ENCODE measurements at regions not wholly inside any gene's neighbourhood (a gene's known extent, or its start where the extent isn't known, plus 50 kb on each side); places are given as distances from the start of the nearest gene placed in this dataset.

- TF ChIP-seq EZH2phosphoT487 (IDR thresholded peaks at IDR 0.05; ENCODE audit: insufficient read depth, low read depth) (no peak), EZH2 (IDR thresholded peaks at IDR 0.05; ENCODE audit: insufficient read depth, poor library complexity, severe bottlenecking) (no peak)
- Histone ChIP-seq H3K9me3 (ENCODE audit: low read depth) (no peaks in the 10 kb centered on the region), H3K79me2 (ENCODE audit: insufficient read depth) (no peaks in the 10 kb centered on the region), H3K4me1 (ENCODE audit: insufficient read depth) (no peaks in the 10 kb centered on the region), H3K27me3 (replicated peaks; ENCODE audit: insufficient read depth) (no peaks in the 10 kb centered on the region), H3K4me3 (no peak overlapping the region), H3K9ac (no peak overlapping the region), H4K20me1 (ENCODE audit: insufficient read depth) (no peaks in the 10 kb centered on the region), H3K36me3 (ENCODE audit: low read depth) (no peaks in the 10 kb centered on the region), H3K9me2 (ENCODE audit: insufficient read depth) (no peaks in the 10 kb centered on the region), H2AFZ (no peak overlapping the region), H3K4me2 (ENCODE audit: unreplicated experiment) (no peak overlapping the region), H3F3A (ENCODE audit: insufficient read depth) (no peaks in the 10 kb centered on the region), H3K27ac (no peak overlapping the region)
- DNase-seq = no peak
- in situ Hi-C loops (cut with MboI) = no loop called here
- WGBS, 2 experiments (ENCODE audit: low coverage in 1 of 2, low lambda C conversion rate in 2 of 2, missing lambda C conversion rate in 2 of 2) = 11 to 29% methylated on average over 1 of the region's 1 CpG
Measured at GRCh38 chr18:65399091-65399490, 351.7 kb upstream of the CDH7 start.

DNA sequence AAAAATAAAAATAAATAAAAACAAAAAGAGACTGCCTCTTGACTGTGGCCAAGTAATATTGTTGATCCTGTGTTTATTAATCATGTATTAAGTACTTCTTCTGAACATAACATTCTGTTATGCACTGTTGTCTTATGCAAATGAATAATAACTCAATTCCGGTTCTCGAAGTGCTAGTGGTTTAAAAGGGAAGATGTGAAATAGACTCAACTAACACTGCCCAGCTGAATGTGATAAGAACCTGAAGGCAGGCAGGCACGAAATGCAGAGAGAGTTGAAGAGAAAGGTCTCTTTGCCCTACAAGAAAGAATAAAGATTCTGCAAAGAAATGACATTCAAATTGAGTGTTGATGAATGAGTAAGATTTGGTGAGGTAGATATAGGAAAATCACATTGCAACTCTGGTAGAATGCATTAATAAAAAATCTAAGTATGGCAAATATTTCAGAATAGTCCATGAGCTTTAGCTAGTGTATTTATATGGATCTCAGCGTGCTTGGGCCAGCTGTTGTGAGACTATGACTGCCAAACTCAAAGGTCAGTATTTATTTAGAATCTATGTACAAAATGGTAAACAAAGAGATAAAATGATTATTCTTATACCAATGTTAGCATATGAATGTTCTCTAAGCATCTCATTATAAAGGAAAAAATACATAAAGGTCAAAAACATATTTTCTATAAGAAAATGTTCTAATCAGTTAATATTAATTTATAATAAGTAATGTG is 352.3 kb upstream of the CDH7 start:
- no peaks in the 10 kb centered on the region for H3K79me2 ChIP-seq (ENCODE audit: insufficient read depth)
- TF ChIP-seq EZH2 (IDR thresholded peaks at IDR 0.05; ENCODE audit: insufficient read depth, poor library complexity, severe bottlenecking) (no peak), EZH2phosphoT487 (IDR thresholded peaks at IDR 0.05; ENCODE audit: insufficient read depth, low read depth) (no peak)
- H3K4me3 ChIP-seq = no peak overlapping the region
- H2AFZ ChIP-seq = no peak overlapping the region
- H3K27ac ChIP-seq = no peak overlapping the region
- no peak overlapping the region for H3K4me2 ChIP-seq (ENCODE audit: unreplicated experiment)
- no peaks in the 10 kb centered on the region for H3K36me3 ChIP-seq (ENCODE audit: low read depth)
- H3K4me1 ChIP-seq (ENCODE audit: insufficient read depth) = no peaks in the 10 kb centered on the region
- no peak for DNase-seq
- H3K27me3 ChIP-seq (replicated peaks; ENCODE audit: insufficient read depth) = no peaks in the 10 kb centered on the region
- no peak overlapping the region for H3K9ac ChIP-seq
- no peaks in the 10 kb centered on the region for H3F3A ChIP-seq (ENCODE audit: insufficient read depth)
- no peaks in the 10 kb centered on the region for H3K9me3 ChIP-seq (ENCODE audit: low read depth)
- 27 to 31% methylated on average over 4 of the region's 4 CpGs for WGBS, 2 experiments (ENCODE audit: low coverage in 1 of 2, low lambda C conversion rate in 2 of 2, missing lambda C conversion rate in 2 of 2)
- H3K9me2 ChIP-seq (ENCODE audit: insufficient read depth) = no peaks in the 10 kb centered on the region
- in situ Hi-C loops (cut with MboI) = no loop called here
- H4K20me1 ChIP-seq (ENCODE audit: insufficient read depth) = no peaks in the 10 kb centered on the region

DNA sequence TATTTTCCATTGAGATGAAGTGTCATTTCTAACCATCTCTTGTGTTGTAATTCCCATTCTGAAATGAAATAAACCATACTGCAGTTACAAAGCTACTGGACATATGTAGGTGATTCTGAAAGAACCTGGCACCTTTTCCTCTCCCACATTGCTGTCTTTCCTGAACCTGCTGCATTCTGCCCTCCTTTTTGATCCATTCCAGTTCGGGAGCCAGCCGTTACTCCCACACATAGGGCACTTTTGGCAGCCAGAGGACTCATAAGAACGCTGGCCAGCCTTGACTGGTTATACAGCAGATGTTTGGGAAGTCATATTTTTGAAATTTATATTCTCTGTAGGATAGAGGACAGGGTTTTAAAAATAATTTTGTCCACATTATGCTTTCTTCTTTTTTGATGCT is 369.8 kb upstream of the CDH7 start:
- Histone ChIP-seq H3K4me2 (ENCODE audit: unreplicated experiment) (no peak overlapping the region), H3K27ac (no peak overlapping the region), H3K79me2 (ENCODE audit: insufficient read depth) (no peaks in the 10 kb centered on the region), H3K36me3 (ENCODE audit: low read depth) (no peaks in the 10 kb centered on the region), H3K9me3 (ENCODE audit: low read depth) (no peaks in the 10 kb centered on the region), H3K4me1 (ENCODE audit: insufficient read depth) (no peaks in the 10 kb centered on the region), H4K20me1 (ENCODE audit: insufficient read depth) (no peaks in the 10 kb centered on the region), H3F3A (ENCODE audit: insufficient read depth) (no peaks in the 10 kb centered on the region), H3K9ac (no peak overlapping the region), H3K4me3 (no peak overlapping the region), H3K27me3 (replicated peaks; ENCODE audit: insufficient read depth) (no peaks in the 10 kb centered on the region), H2AFZ (no peak overlapping the region), H3K9me2 (ENCODE audit: insufficient read depth) (no peaks in the 10 kb centered on the region)
- in situ Hi-C loops (cut with MboI) = no loop called here
- WGBS, 2 experiments (ENCODE audit: low coverage in 1 of 2, low lambda C conversion rate in 2 of 2, missing lambda C conversion rate in 2 of 2) = 4% methylated on average over 3 of the region's 3 CpGs
- TF ChIP-seq EZH2phosphoT487 (IDR thresholded peaks at IDR 0.05; ENCODE audit: insufficient read depth, low read depth) (no peak), EZH2 (IDR thresholded peaks at IDR 0.05; ENCODE audit: insufficient read depth, poor library complexity, severe bottlenecking) (no peak)
- no peak for DNase-seq

DNA sequence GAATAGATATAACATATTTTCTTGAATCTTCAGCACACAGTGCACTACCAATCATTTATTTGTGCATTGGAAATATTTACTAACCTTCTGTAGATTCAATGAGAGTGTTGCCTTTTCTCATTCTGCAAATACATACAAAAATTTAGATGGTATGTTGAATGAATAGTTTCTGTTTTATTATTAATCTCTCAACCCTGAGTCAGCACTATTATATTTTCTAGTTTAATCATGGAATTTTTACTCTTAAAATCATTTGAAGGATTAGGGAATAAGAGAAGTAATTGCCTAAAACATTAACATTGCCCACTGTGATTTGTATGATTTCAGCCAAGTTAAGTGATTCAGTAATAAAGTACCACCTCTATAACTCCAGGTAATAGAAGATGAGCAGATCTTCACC is 370.2 kb upstream of the CDH7 start:
- H3K9ac ChIP-seq = no peak overlapping the region
- no peaks in the 10 kb centered on the region for H3K79me2 ChIP-seq (ENCODE audit: insufficient read depth)
- no peak for DNase-seq
- no peaks in the 10 kb centered on the region for H4K20me1 ChIP-seq (ENCODE audit: insufficient read depth)
- no peaks in the 10 kb centered on the region for H3K36me3 ChIP-seq (ENCODE audit: low read depth)
- TF ChIP-seq EZH2phosphoT487 (IDR thresholded peaks at IDR 0.05; ENCODE audit: insufficient read depth, low read depth) (no peak), EZH2 (IDR thresholded peaks at IDR 0.05; ENCODE audit: insufficient read depth, poor library complexity, severe bottlenecking) (no peak)
- H3K9me2 ChIP-seq (ENCODE audit: insufficient read depth) = no peaks in the 10 kb centered on the region
- no peak overlapping the region for H3K4me3 ChIP-seq
- no peak overlapping the region for H3K27ac ChIP-seq
- no peak overlapping the region for H3K4me2 ChIP-seq (ENCODE audit: unreplicated experiment)
- in situ Hi-C loops (cut with MboI) = no loop called here
- no peaks in the 10 kb centered on the region for H3K27me3 ChIP-seq (replicated peaks; ENCODE audit: insufficient read depth)
- no peaks in the 10 kb centered on the region for H3K9me3 ChIP-seq (ENCODE audit: low read depth)
- H2AFZ ChIP-seq = no peak overlapping the region
- H3K4me1 ChIP-seq (ENCODE audit: insufficient read depth) = no peaks in the 10 kb centered on the region
- H3F3A ChIP-seq (ENCODE audit: insufficient read depth) = no peaks in the 10 kb centered on the region

GRCh38 chr18:65372904-65373303 is 377.9 kb upstream of the CDH7 start:
- no peaks in the 10 kb centered on the region for H3K27me3 ChIP-seq (replicated peaks; ENCODE audit: insufficient read depth)
- no peaks in the 10 kb centered on the region for H3K79me2 ChIP-seq (ENCODE audit: insufficient read depth)
- no peak overlapping the region for H3K4me2 ChIP-seq (ENCODE audit: unreplicated experiment)
- TF ChIP-seq EZH2 (IDR thresholded peaks at IDR 0.05; ENCODE audit: insufficient read depth, poor library complexity, severe bottlenecking) = no peak
- TF ChIP-seq EZH2phosphoT487 (IDR thresholded peaks at IDR 0.05; ENCODE audit: insufficient read depth, low read depth) = no peak
- no peaks in the 10 kb centered on the region for H3K36me3 ChIP-seq (ENCODE audit: low read depth)
- in situ Hi-C loops (cut with MboI) = no loop called here
- WGBS, 2 experiments (ENCODE audit: low coverage in 1 of 2, low lambda C conversion rate in 2 of 2, missing lambda C conversion rate in 2 of 2) = 12 to 15% methylated on average over 3 of the region's 3 CpGs
- H3K4me1 ChIP-seq (ENCODE audit: insufficient read depth) = no peaks in the 10 kb centered on the region
- no peak overlapping the region for H3K9ac ChIP-seq
- DNase-seq = no peak
- no peak overlapping the region for H3K4me3 ChIP-seq
- H2AFZ ChIP-seq = no peak overlapping the region
- no peaks in the 10 kb centered on the region for H3K9me2 ChIP-seq (ENCODE audit: insufficient read depth)
- no peaks in the 10 kb centered on the region for H3K9me3 ChIP-seq (ENCODE audit: low read depth)
- no peak overlapping the region for H3K27ac ChIP-seq
- no peaks in the 10 kb centered on the region for H4K20me1 ChIP-seq (ENCODE audit: insufficient read depth)
- no peaks in the 10 kb centered on the region for H3F3A ChIP-seq (ENCODE audit: insufficient read depth)

Measured in GM23248 (cell line).